Stimulated activated naive B cell treated with anti-CD40 and anti-IgM and Interleukin-4, amounts not matched to agents 10 μg/mL and 1 μg/mL and 100 μg/mL, for 72 hours (primary cell): ENCODE measurements at regions not wholly inside any gene's neighbourhood (a gene's known extent, or its start where the extent isn't known, plus 50 kb on each side); places are given as distances from the start of the nearest gene placed in this dataset.

Experiments used
- ATAC-seq, 2 donors: fragments of 150-1000 bp; cut with Tn5 transposase; replicated peaks; 2 replicates each; pipeline ENCODE4 v1.10.0; 2021; ENCODE audit warnings: moderate library complexity in 1 of 2
- DNase-seq: peaks from one replicate; pipeline ENCODE4 v3.0.0; 2021
- H3K27ac Mint-ChIP-seq: one replicate; pipeline ENCODE4 v1.8.0; 2022; ENCODE audit warnings: mild to moderate bottlenecking, mixed read lengths
- H3K27me3 Mint-ChIP-seq, 2 donors: one replicate each; pipeline ENCODE4 v1.8.0; 2022; ENCODE audit warnings: mixed read lengths in 2 of 2
- H3K36me3 Mint-ChIP-seq, 2 donors: one replicate each; pipeline ENCODE4 v1.8.0; 2022; ENCODE audit warnings: mixed read lengths in 2 of 2, mild to moderate bottlenecking in 1 of 2
- H3K4me1 Mint-ChIP-seq, 2 donors: one replicate each; pipeline ENCODE4 v1.8.0; 2022; ENCODE audit warnings: mixed read lengths in 2 of 2, mild to moderate bottlenecking in 1 of 2
- H3K4me3 Mint-ChIP-seq, 2 donors: one replicate each; pipeline ENCODE4 v1.8.0; 2022; ENCODE audit warnings: mild to moderate bottlenecking in 2 of 2, mixed read lengths in 2 of 2, moderate library complexity in 1 of 2
- H3K9me3 Mint-ChIP-seq, 2 donors: one replicate each; pipeline ENCODE4 v1.8.0; 2022; ENCODE audit warnings: mixed read lengths in 2 of 2, mild to moderate bottlenecking in 1 of 2

DNA sequence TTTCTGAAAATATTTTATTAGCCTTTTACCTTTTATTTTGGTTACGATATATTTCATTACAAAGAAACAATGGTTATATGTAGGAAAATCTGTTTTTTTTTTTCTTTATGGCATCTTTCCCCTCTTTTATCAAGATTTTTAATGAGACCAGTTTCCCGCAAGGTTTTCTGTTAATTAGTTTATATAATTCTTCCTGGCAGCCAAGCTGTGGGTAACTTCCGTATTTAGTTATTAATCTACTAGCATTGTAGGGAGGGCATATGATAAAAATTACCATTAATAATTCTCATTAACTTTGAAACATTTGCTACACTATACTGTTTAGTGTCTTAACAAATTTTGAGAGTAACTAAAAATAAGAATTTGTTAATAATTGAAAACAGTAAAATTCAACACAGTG, 181.1 kb upstream of the GPRIN3 start:
- no peaks in the 10 kb centered on the region for H3K27me3 Mint-ChIP-seq
- H3K9me3 Mint-ChIP-seq: no peaks in the 10 kb centered on the region
- H3K36me3 Mint-ChIP-seq: no peaks in the 10 kb centered on the region
- no peak overlapping the region for H3K27ac Mint-ChIP-seq
- ATAC-seq (no peak), DNase-seq (no peak)
- H3K4me1 Mint-ChIP-seq: peaks cover 0 to 1% of the 10 kb centered on the region in 2 donors
- H3K4me3 Mint-ChIP-seq: no peak overlapping the region

DNA sequence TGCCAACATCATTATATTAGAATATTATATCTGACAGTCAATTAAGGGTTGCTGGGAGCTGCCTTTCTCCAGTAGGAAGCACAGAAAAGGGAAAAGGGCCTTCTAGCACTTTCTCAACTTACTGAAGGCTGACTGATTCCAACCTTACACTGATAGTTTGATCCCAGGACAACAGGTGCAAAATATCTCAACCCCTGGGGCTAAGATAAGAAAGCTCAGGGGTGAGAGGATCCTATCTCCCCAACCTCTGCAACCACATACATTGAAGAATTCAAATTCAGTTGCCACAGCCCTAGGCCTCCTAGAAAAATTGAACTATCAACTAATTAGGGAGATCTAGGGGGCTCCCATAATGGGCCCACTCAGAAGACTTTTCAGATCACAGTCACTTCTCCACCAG, 179.1 kb upstream of the GPRIN3 start:
- Mint-ChIP-seq H3K27me3 (no peaks in the 10 kb centered on the region), H3K4me3 (peak overlapping the region in 1 of 2 donors; percentile 84), H3K36me3 (no peaks in the 10 kb centered on the region), H3K9me3 (no peaks in the 10 kb centered on the region), H3K4me1 (peaks cover 0 to 1% of the 10 kb centered on the region in 2 donors), H3K27ac (no peak overlapping the region)
- ATAC-seq: no peak
- no peak for DNase-seq

DNA sequence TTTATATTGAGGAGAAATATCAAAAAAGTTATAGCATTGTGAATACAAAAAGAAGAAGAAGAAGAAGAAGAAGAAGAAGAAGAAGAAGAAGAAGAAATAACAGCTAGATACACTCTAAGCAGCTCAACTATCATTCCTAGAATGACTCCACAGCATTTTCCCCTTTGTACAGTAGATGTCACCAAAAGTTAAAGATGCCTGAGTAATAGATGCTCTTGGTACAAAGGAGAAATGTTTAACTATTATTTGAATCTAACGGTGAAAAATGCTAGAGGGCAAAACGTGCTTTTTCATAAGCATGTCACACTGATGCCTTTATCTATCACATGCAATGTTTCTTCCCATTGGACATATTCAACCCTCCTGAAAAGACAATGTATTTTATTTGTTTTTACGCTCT, 178.4 kb upstream of the GPRIN3 start:
- Mint-ChIP-seq H3K36me3 (no peaks in the 10 kb centered on the region), H3K4me3 (no peak overlapping the region)

DNA sequence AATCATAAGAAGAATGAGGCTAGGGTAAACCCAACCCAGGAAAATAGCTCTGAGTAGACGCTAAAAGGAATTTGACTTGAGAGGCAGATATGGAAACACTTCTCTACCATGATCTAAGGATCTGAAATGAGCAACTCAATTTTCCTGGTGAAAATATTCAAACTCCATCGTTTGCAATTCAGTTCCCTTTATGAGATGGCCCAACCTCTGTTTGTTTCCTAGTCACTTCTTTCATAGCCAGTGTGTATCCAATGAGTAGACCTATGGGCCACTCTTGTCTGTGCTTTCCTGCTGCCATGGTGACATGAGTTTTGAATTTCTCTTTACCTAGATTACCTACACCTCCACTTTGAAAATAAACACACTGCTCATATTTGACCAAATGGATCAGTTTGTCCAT, 176.2 kb upstream of the GPRIN3 start:
- H3K4me1 Mint-ChIP-seq: no peaks in the 10 kb centered on the region
- DNase-seq (no peak), ATAC-seq (no peak)
- H3K27ac Mint-ChIP-seq: no peak overlapping the region
- no peaks in the 10 kb centered on the region for H3K27me3 Mint-ChIP-seq
- H3K9me3 Mint-ChIP-seq: peaks cover 12 to 14% of the 10 kb centered on the region in 2 donors
- no peaks in the 10 kb centered on the region for H3K36me3 Mint-ChIP-seq
- no peak overlapping the region for H3K4me3 Mint-ChIP-seq

More for the DNA sequence above, 178.4 kb upstream of the GPRIN3 start:
- no peaks in the 10 kb centered on the region for H3K27me3 Mint-ChIP-seq
- H3K27ac Mint-ChIP-seq: no peak overlapping the region
- DNase-seq: no peak
- H3K9me3 Mint-ChIP-seq: peaks cover 0 to 1% of the 10 kb centered on the region in 2 donors
- peaks cover 0 to 1% of the 10 kb centered on the region in 2 donors for H3K4me1 Mint-ChIP-seq
- peak in 1 of 2 donors; percentile 45 for ATAC-seq

DNA sequence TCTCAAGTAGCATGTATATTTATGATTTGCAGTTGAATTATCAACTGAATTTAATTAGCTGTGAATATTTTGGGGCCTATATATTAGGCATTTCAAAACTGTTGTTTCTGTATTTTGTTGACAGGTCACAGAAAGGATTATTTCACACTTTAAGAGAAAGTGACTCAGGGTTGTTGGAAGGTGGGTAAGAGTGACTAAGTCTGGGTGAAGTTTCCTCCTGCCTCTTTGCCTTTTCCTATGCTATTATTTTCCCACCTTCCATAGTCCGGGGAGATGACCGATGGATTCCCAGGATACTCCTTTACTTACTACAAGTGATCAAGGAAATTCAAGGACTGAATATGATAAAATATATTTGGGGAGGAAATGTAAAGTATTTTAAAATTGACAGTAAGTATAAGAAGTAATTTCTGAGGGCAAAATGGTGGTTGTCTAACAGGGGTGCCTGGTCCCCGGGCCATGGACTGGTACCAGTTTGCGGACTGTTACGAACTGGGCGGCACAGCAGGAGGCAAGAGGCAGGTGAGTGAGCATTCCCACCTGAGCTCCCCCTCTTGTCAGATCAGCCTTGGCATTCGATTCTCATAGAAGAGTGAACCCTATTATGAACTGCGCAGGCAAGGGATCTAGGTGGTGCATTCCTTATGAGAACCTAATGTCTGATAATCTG, 175.5 kb upstream of the GPRIN3 start:
- no peak overlapping the region for H3K4me3 Mint-ChIP-seq
- no peaks in the 10 kb centered on the region for H3K4me1 Mint-ChIP-seq
- peaks cover 12 to 14% of the 10 kb centered on the region in 2 donors for H3K9me3 Mint-ChIP-seq
- H3K27ac Mint-ChIP-seq: no peak overlapping the region
- no peak for DNase-seq
- H3K36me3 Mint-ChIP-seq: no peaks in the 10 kb centered on the region
- H3K27me3 Mint-ChIP-seq: no peaks in the 10 kb centered on the region
- ATAC-seq: no peak

DNA sequence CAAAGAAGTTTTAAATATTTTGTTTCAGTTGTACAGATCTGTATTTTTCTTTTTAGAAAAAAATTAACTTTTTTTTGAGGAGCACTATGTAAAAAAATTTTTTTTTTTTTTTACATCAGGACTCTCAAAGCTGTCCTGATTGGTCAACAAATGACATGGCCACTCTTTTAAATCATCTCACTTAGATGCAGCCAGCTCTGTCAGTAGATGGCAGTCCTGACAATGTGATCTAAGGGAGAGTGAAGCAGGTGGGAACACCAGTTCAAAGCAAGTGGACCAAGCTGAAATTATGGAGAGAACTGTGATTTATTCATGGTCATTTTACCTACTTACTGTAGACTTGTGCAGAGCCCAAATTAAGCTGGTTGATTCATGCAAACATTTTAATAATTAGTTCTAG, 174.7 kb upstream of the GPRIN3 start:
- Mint-ChIP-seq H3K4me1 (no peaks in the 10 kb centered on the region), H3K9me3 (peaks cover 12 to 14% of the 10 kb centered on the region in 2 donors), H3K4me3 (no peak overlapping the region), H3K27ac (no peak overlapping the region), H3K36me3 (no peaks in the 10 kb centered on the region), H3K27me3 (no peaks in the 10 kb centered on the region)
- DNase-seq (no peak), ATAC-seq (peak; percentile 79 to 82)

DNA sequence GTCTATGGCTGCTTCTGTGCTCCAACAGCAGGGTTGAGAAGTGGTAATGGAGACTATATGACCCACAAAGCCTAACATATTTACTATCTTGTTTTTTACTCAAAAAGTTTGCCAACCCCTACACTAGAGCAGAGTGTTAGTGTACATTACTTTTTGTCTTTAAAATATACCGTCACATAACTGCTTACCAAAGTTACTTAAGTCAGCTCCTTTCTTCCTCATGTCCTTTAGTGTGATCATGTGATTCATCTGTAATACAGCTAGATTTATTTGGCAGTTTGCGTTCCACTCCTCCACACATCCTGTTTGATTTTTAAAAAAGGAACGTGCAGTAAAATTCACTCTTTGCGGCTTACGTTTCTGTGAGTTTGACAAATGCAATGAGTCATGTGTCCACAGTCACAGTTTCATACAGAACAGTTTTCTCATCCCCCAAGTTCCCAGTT, 162.4 kb upstream of the GPRIN3 start:
- Mint-ChIP-seq H3K9me3 (no peaks in the 10 kb centered on the region), H3K27ac (peak overlapping the region; percentile 15), H3K36me3 (no peaks in the 10 kb centered on the region), H3K4me1 (peaks cover 10 to 26% of the 10 kb centered on the region in 2 donors), H3K27me3 (no peaks in the 10 kb centered on the region), H3K4me3 (peak overlapping the region; percentile 3 to 70)
- peak; percentile 18 for DNase-seq
- peak; percentile 92 to 93 for ATAC-seq

DNA sequence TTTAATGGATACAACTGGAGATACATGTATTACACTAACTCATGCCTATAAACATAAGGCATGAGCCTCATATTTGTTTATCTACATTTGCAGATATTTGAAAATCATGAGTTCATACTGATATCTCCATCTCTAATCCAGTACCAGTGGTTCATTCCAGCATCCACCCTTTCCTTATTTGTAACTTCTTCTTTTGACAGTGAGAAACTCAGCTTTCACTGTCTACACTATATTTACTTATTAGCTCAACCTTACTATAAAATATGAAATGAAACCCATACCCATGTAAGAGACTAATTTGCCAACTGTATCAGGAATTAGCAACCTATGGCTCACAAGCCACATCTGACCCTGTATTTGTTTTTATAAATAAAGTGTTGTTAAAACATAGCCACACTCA, 161.9 kb upstream of the GPRIN3 start:
- H3K27me3 Mint-ChIP-seq: no peaks in the 10 kb centered on the region
- H3K9me3 Mint-ChIP-seq: no peaks in the 10 kb centered on the region
- peaks cover 10 to 26% of the 10 kb centered on the region in 2 donors for H3K4me1 Mint-ChIP-seq
- DNase-seq (no peak), ATAC-seq (peak; percentile 24 to 36)
- peak overlapping the region; percentile 3 for H3K27ac Mint-ChIP-seq
- no peaks in the 10 kb centered on the region for H3K36me3 Mint-ChIP-seq
- peak overlapping the region in 1 of 2 donors; percentile 4 for H3K4me3 Mint-ChIP-seq

DNA sequence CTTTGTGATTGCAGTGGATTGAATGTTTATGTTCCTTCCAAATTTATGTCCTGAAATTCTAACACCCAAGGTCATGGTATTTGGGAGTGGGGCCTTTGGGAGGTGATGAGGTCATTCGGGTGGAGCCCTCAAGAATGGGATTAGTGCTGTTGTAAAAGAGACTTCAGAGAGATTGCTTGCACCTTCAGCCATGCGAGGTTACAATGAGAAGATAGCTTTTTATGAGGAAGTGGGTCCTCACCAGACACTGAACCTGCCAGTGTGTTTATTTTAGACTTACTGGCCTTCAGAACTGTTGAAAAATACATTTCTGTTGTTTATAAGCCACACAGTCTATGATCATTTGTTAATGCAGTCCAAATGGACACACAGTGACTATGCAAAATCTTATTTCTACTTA, 161.0 kb upstream of the GPRIN3 start:
- H3K4me1 Mint-ChIP-seq: peaks cover 10 to 26% of the 10 kb centered on the region in 2 donors
- no peak overlapping the region for H3K4me3 Mint-ChIP-seq
- no peak for DNase-seq
- no peaks in the 10 kb centered on the region for H3K36me3 Mint-ChIP-seq
- H3K27ac Mint-ChIP-seq: no peak overlapping the region
- no peak for ATAC-seq
- H3K27me3 Mint-ChIP-seq: no peaks in the 10 kb centered on the region
- H3K9me3 Mint-ChIP-seq: no peaks in the 10 kb centered on the region

DNA sequence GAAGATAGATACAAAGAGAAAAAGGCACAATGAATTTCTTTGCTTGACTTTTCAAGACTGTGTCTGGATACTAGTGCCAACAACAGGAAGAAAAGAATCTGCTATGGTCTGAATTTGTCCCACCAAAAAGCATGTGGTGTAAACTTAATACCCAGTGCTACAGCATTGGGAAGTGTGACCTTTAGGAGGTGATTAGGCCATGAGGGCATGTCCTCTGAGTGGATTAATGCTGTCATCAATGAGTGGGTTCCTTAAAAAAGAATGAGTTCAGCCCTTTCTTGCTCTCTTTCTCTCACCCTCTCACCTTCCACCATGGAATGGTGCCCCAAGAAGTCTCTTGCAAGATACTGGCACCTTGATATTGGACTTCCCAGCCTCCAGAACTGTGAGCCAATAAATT, 155.7 kb upstream of the GPRIN3 start:
- DNase-seq: no peak
- H3K4me1 Mint-ChIP-seq: peaks cover 1% of the 10 kb centered on the region in 2 donors

DNA sequence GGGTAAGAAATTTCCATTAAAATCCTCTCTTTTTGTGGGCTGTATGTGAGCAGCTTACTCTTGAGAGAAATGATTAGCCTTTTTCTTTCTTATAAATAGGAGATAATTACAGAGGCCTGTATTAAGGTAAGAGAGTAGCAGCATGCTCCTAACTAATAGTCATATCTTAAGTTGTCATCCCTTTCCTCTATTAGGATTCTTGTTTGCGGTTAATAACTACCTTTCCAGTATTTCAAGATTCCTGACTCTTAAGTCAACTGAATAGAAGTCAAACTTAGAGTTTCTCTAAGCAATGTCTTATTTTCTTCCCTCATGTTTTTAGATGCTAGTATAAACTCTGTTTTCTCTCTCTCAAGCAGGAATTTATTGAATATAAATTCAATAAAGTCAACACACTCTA, 139.9 kb upstream of the GPRIN3 start:
- Mint-ChIP-seq H3K4me3 (no peak overlapping the region), H3K27ac (no peak overlapping the region), H3K27me3 (no peaks in the 10 kb centered on the region), H3K4me1 (no peaks in the 10 kb centered on the region), H3K9me3 (peaks cover 20 to 21% of the 10 kb centered on the region in 2 donors), H3K36me3 (peaks cover 8 to 9% of the 10 kb centered on the region in 2 donors)
- DNase-seq (no peak), ATAC-seq (no peak)

More for the DNA sequence above, 155.7 kb upstream of the GPRIN3 start:
- no peaks in the 10 kb centered on the region for H3K36me3 Mint-ChIP-seq
- no peaks in the 10 kb centered on the region for H3K9me3 Mint-ChIP-seq
- no peak overlapping the region for H3K4me3 Mint-ChIP-seq
- ATAC-seq: no peak
- H3K27me3 Mint-ChIP-seq: no peaks in the 10 kb centered on the region
- no peak overlapping the region for H3K27ac Mint-ChIP-seq

DNA sequence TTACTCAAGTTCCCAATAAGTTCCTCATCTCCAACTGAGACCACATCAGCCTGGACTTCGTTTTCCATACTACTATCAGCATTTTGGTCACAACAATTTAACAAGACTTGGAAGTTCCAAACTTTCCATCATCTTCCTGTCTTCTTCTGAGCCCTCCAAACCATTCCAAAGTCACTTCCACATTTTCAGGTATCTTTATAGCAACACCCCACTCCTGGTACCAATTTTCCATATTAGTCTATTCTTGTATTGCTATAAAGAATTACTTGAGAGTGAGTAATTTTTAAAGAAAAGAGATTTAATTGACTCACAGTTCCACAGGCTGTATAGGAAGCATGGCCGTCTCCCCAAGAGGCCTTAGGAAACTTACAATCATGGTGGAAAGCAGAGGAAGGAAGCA, 138.6 kb upstream of the GPRIN3 start:
- ATAC-seq: no peak
- Mint-ChIP-seq H3K9me3 (peaks cover 20 to 21% of the 10 kb centered on the region in 2 donors), H3K27ac (no peak overlapping the region)

DNA sequence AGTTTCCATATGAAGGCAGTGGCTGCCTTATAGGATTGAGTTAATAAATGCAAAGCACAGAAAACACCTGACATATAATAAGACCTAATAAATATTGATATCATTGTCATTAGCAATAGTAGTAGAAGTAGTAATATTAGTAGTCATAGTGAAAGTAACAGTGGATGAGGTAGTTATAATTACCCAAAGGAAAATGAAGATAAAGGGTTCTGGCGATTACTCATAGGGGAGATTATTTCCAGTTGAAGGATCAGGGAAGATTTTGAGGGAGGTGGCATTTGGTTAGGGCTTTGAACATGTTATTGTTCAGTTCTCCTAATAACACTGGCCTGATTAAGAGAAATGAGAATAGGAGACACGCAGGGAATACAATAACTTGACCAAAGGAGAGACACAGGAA, 131.9 kb upstream of the GPRIN3 start:
- H3K4me1 Mint-ChIP-seq: peaks cover 9 to 10% of the 10 kb centered on the region in 2 donors
- peaks cover 2 to 3% of the 10 kb centered on the region in 2 donors for H3K9me3 Mint-ChIP-seq
- peaks cover 0 to 6% of the 10 kb centered on the region in 2 donors for H3K27me3 Mint-ChIP-seq
- no peak for ATAC-seq
- no peak for DNase-seq
- H3K4me3 Mint-ChIP-seq: no peak overlapping the region
- no peaks in the 10 kb centered on the region for H3K36me3 Mint-ChIP-seq
- no peak overlapping the region for H3K27ac Mint-ChIP-seq

More for the DNA sequence above, 138.6 kb upstream of the GPRIN3 start:
- DNase-seq: no peak
- Mint-ChIP-seq H3K4me1 (no peaks in the 10 kb centered on the region), H3K36me3 (peaks cover 8 to 9% of the 10 kb centered on the region in 2 donors), H3K4me3 (no peak overlapping the region), H3K27me3 (no peaks in the 10 kb centered on the region)

DNA sequence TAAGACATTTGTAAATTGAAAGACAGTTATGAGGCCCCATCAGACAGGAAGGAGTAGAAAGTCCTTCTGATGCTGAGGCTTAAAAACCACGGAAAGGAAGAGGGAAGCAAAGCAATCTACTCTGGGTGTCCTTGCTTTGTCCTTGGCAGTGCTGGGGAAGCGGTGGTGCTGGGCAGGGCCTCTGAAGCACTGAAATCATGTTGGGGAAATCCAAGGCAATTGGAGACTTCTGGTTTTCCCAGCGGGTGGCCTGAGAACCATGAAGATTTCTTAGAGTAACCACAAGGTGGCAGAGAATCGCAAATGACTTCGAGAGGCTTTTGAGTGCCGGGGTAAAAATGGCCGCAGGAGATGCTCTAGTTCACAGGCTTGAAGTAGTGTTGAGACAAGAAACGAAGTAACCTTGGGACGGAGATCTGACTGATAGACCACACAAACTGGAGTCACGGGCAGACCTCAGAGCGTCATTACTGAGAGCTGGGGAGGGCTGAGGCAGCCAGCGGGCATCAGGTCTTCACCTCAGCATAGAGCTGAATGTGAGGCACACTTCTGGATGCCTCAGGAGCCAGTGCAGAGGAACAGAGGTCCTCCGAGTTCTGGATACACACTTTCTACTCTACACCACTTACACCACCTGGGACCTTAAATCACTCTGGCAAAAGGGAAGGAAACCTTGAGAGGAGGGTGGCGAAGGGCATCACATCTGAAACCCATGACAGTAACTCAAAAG, 130.7 kb upstream of the GPRIN3 start:
- Mint-ChIP-seq H3K9me3 (no peaks in the 10 kb centered on the region), H3K27me3 (peaks cover 0 to 6% of the 10 kb centered on the region in 2 donors), H3K27ac (no peak overlapping the region), H3K4me1 (peaks cover 9 to 10% of the 10 kb centered on the region in 2 donors), H3K36me3 (no peaks in the 10 kb centered on the region), H3K4me3 (peak overlapping the region in 1 of 2 donors; percentile 3)
- ATAC-seq (peak; percentile 63 to 75), DNase-seq (peak; percentile 19)
